ENCODE measurements at regions not wholly inside any gene's neighbourhood (a gene's known extent, or its start where the extent isn't known, plus 50 kb on each side); places are given as distances from the start of the nearest gene placed in this dataset.

- Histone ChIP-seq H3K27me3 (ENCODE audit: control insufficient read depth, extremely low read depth, insufficient read depth, low read length) (peaks cover 5% of the 10 kb centered on the region), H3K4me1 (ENCODE audit: control insufficient read depth, extremely low read depth, insufficient read depth, low read length) (peaks cover 6% of the 10 kb centered on the region), H3K9me1 (ENCODE audit: control insufficient read depth, extremely low read depth, insufficient read depth, low read length) (no peaks in the 10 kb centered on the region), H3K27ac (ENCODE audit: control insufficient read depth, insufficient read depth, low read length) (no peak overlapping the region), H3K9me3 (ENCODE audit: control insufficient read depth, low read depth, low read length) (no peaks in the 10 kb centered on the region), H4K20me1 (ENCODE audit: control insufficient read depth, extremely low read depth, insufficient read depth, low read length) (no peaks in the 10 kb centered on the region), H2AFZ (ENCODE audit: control insufficient read depth, low read length) (no peak overlapping the region), H3K36me3 (ENCODE audit: control insufficient read depth in 2 of 2, extremely low read depth in 1 of 2, insufficient read depth in 2 of 2, low read length in 2 of 2) (no peaks in the 10 kb centered on the region), H3K4me3 (ENCODE audit: control insufficient read depth in 2 of 3, extremely low read depth in 1 of 3, insufficient read depth in 2 of 3, low read depth in 1 of 3, low read length in 3 of 3) (no peak overlapping the region), H3K79me2 (ENCODE audit: control insufficient read depth, insufficient read depth, low read length) (no peaks in the 10 kb centered on the region), H3K4me2 (ENCODE audit: control insufficient read depth, extremely low read depth, insufficient read depth, low read depth, low read length) (no peak overlapping the region), H3K9ac (ENCODE audit: control insufficient read depth, extremely low read depth, insufficient read depth, low read length) (no peak overlapping the region)
- TF ChIP-seq, protein P1, sequence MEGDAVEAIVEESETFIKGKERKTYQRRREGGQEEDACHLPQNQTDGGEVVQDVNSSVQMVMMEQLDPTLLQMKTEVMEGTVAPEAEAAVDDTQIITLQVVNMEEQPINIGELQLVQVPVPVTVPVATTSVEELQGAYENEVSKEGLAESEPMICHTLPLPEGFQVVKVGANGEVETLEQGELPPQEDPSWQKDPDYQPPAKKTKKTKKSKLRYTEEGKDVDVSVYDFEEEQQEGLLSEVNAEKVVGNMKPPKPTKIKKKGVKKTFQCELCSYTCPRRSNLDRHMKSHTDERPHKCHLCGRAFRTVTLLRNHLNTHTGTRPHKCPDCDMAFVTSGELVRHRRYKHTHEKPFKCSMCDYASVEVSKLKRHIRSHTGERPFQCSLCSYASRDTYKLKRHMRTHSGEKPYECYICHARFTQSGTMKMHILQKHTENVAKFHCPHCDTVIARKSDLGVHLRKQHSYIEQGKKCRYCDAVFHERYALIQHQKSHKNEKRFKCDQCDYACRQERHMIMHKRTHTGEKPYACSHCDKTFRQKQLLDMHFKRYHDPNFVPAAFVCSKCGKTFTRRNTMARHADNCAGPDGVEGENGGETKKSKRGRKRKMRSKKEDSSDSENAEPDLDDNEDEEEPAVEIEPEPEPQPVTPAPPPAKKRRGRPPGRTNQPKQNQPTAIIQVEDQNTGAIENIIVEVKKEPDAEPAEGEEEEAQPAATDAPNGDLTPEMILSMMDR (optimal IDR thresholded peaks at IDR 0.05 in 1 of 3, IDR thresholded peaks at IDR 0.05 in 1 of 3, conservative IDR thresholded peaks at IDR 0.05 in 1 of 3; ENCODE audit: extremely low read depth in 1 of 3, insufficient read depth in 2 of 3, low read length in 3 of 3) = no peak
- TF ChIP-seq EZH2 (IDR thresholded peaks at IDR 0.05; ENCODE audit: low read length) = no peak
- FAIRE-seq (no peak), DNase-seq (ENCODE audit: low read depth, low spot score) (no peak)
- dilution Hi-C loops (cut with MboI; ENCODE audit: extremely low pct_ligation_motif_present, low sequenced_read_pairs) = no loop called here
Observed at GRCh38 chr14:64644629-64645028, 59.6 kb upstream of the PLEKHG3 start.

DNA sequence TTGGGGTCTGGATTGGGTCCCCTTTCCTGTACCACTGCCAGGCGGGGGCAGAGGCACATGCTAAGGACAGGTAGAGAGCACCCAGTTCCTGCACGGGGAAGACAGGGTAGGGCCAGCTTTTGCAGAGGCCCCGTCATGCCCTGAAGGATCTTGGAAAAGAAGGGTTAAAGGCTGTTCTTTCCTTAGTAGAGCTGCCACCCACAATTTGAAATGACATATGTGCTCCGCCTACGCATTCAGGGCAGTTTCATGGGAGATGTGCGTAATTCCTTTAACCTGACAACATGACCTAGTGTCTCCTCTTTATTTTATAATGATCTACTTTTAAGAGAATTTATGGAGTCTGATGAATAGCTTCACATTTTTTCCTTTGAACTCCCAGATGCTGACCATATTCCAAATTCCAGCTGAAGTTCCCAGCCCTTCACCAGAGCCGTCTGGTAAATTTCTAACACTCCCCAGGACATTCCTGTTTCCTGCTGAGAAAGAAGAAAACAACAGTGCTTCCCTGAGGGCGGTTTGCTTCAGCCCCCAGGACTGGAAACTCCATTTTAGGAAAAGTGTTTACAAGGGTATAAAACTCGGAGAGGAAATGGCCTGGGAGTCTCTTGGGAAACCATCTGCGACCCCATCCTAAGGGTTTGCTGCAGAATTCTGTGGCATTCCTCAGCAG, 58.9 kb upstream of the PLEKHG3 start:
- Histone ChIP-seq H3K4me1 (ENCODE audit: control insufficient read depth, extremely low read depth, insufficient read depth, low read length) (peaks cover 6% of the 10 kb centered on the region), H3K9ac (ENCODE audit: control insufficient read depth, extremely low read depth, insufficient read depth, low read length) (no peak overlapping the region), H3K79me2 (ENCODE audit: control insufficient read depth, insufficient read depth, low read length) (no peaks in the 10 kb centered on the region), H3K4me3 (ENCODE audit: control insufficient read depth in 2 of 3, extremely low read depth in 1 of 3, insufficient read depth in 2 of 3, low read depth in 1 of 3, low read length in 3 of 3) (no peak overlapping the region), H3K27ac (ENCODE audit: control insufficient read depth, insufficient read depth, low read length) (no peak overlapping the region), H3K9me1 (ENCODE audit: control insufficient read depth, extremely low read depth, insufficient read depth, low read length) (no peaks in the 10 kb centered on the region), H3K4me2 (ENCODE audit: control insufficient read depth, extremely low read depth, insufficient read depth, low read depth, low read length) (no peak overlapping the region), H3K9me3 (ENCODE audit: control insufficient read depth, low read depth, low read length) (no peaks in the 10 kb centered on the region), H3K36me3 (ENCODE audit: control insufficient read depth in 2 of 2, extremely low read depth in 1 of 2, insufficient read depth in 2 of 2, low read length in 2 of 2) (no peaks in the 10 kb centered on the region), H3K27me3 (ENCODE audit: control insufficient read depth, extremely low read depth, insufficient read depth, low read length) (peaks cover 6% of the 10 kb centered on the region), H2AFZ (ENCODE audit: control insufficient read depth, low read length) (no peak overlapping the region), H4K20me1 (ENCODE audit: control insufficient read depth, extremely low read depth, insufficient read depth, low read length) (no peaks in the 10 kb centered on the region)
- dilution Hi-C loops (cut with MboI; ENCODE audit: extremely low pct_ligation_motif_present, low sequenced_read_pairs) = no loop called here
- TF ChIP-seq EZH2 (IDR thresholded peaks at IDR 0.05; ENCODE audit: low read length) = no peak
- TF ChIP-seq, protein P1 (optimal IDR thresholded peaks at IDR 0.05 in 1 of 3, IDR thresholded peaks at IDR 0.05 in 1 of 3, conservative IDR thresholded peaks at IDR 0.05 in 1 of 3; ENCODE audit: extremely low read depth in 1 of 3, insufficient read depth in 2 of 3, low read length in 3 of 3) = no peak
- FAIRE-seq (no peak), DNase-seq (ENCODE audit: low read depth, low spot score) (no peak)
